HUES48 (cell line): ENCODE measurements at regions not wholly inside any gene's neighbourhood (a gene's known extent, or its start where the extent isn't known, plus 50 kb on each side); places are given as distances from the start of the nearest gene placed in this dataset.

ENCODE experiments used
- H3K27ac ChIP-seq: one replicate; pipeline ENCODE4 v1.7.0; 2013; ENCODE audit warnings: low read depth, low read length, inconsistent platforms
- H3K27me3 ChIP-seq: 2 replicates; pipeline ENCODE4 v1.6.1; 2013; ENCODE audit warnings: mild to moderate bottlenecking, low read length; ENCODE audit not compliant: control insufficient read depth, insufficient read depth
- H3K36me3 ChIP-seq: 2 replicates; pipeline ENCODE4 v1.6.1; 2013; ENCODE audit warnings: low read length; ENCODE audit not compliant: control insufficient read depth, insufficient read depth
- H3K4me1 ChIP-seq: 2 replicates; pipeline ENCODE4 v1.6.1; 2013; ENCODE audit warnings: mild to moderate bottlenecking, low read length; ENCODE audit not compliant: control insufficient read depth, insufficient read depth
- H3K4me3 ChIP-seq: 2 replicates; pipeline ENCODE4 v1.5.1; 2013; ENCODE audit warnings: mild to moderate bottlenecking, low read depth, low read length
- H3K9ac ChIP-seq: 2 replicates; pipeline ENCODE4 v1.6.1; 2013; ENCODE audit warnings: mild to moderate bottlenecking, low read depth, low read length, moderate library complexity
- H3K9me3 ChIP-seq: 2 replicates; pipeline ENCODE4 v1.6.1; 2013; ENCODE audit warnings: low read length; ENCODE audit not compliant: control insufficient read depth, insufficient read depth

DNA sequence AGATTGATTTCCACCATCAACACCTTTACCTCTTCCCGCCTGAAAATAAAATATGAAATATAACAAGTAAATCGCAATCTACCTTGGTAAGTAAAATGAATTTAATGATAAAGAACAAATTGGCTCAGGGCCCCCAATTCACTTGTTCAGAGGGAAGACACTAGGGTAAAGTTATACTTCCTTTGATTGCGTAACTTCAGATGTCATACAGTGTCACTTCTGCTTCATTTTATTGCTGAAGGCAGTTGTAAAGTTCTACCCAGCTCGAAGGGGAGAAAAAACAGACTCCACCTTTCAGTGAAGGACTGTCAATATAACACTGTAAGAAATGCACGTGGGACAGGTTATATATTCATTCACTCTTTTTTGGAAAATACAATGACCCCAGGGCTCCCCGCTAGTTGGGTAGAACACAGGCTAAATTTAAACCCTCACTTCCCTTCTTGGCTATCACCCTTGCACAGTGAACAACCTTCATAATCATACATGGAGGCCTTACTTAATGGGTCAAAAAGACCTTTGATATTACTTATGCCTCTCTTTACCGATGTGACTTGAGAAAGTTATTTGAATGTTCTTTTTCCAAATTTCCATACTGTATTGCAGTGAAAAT lies 848.8 kb downstream of the MAT2B start:
- Histone ChIP-seq H3K27me3 (no peaks in the 10 kb centered on the region), H3K27ac (no peak overlapping the region), H3K4me1 (0 out of 2 replicates have a peak, but pooled peaks cover 5% of the 10 kb centered on the region), H3K36me3 (no peaks in the 10 kb centered on the region), H3K9ac (no peak overlapping the region), H3K4me3 (no peak overlapping the region), H3K9me3 (no peaks in the 10 kb centered on the region)

DNA sequence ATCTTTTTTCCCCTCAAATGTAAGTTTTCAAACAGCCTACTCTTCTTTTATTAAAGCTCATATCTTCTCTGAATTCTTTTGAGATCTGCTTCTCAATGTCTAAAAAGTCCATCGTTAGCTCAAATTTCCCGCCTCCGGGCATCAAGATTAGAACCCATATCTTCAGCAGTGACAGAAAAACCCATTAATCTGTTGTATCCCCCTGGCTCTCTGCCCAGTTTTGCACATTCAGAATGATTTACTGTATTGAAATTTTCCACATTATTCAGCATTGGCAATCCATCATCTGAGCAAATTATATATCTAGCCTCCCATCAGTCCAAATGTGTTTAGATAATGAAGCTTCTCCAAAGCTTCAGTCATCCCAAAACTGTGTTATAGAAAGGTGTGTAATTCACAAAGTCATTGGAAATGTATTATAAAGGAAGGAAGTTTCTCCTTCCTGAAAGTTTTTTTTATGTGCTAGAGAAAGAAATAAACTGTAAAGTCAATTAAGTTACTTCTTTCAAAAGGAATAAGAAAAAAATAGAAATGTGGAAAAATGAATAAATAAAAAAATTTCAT lies 849.9 kb downstream of the MAT2B start:
- Histone ChIP-seq H3K36me3 (no peaks in the 10 kb centered on the region), H3K9me3 (no peaks in the 10 kb centered on the region), H3K27me3 (no peaks in the 10 kb centered on the region), H3K4me1 (0 out of 2 replicates have a peak, but pooled peaks cover 7% of the 10 kb centered on the region), H3K9ac (no peak overlapping the region), H3K27ac (no peak overlapping the region), H3K4me3 (no peak overlapping the region)

DNA sequence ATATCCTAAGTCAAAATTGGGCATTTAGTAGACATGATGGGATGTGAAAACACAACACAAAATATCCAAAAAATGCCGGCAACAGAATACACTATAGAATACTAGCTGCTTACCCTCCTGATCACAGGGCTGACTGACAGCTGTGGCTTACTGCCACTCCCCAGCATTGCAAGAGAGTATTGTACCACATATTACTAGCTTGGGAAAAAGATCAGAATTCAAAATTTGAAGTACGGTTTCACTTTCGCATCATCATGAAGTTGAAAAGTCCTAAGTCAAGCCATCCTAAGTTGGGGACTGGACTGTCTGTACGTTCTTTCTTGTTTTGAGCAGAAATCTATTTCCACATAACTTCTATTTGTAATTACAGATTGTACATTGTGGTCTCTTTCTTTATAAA lies 851.4 kb downstream of the MAT2B start:
- Histone ChIP-seq H3K36me3 (no peaks in the 10 kb centered on the region), H3K9me3 (no peaks in the 10 kb centered on the region), H3K27ac (no peak overlapping the region), H3K4me1 (0 out of 2 replicates have a peak, but pooled peaks cover 12% of the 10 kb centered on the region), H3K9ac (no peak overlapping the region), H3K4me3 (no peak overlapping the region), H3K27me3 (no peaks in the 10 kb centered on the region)

DNA sequence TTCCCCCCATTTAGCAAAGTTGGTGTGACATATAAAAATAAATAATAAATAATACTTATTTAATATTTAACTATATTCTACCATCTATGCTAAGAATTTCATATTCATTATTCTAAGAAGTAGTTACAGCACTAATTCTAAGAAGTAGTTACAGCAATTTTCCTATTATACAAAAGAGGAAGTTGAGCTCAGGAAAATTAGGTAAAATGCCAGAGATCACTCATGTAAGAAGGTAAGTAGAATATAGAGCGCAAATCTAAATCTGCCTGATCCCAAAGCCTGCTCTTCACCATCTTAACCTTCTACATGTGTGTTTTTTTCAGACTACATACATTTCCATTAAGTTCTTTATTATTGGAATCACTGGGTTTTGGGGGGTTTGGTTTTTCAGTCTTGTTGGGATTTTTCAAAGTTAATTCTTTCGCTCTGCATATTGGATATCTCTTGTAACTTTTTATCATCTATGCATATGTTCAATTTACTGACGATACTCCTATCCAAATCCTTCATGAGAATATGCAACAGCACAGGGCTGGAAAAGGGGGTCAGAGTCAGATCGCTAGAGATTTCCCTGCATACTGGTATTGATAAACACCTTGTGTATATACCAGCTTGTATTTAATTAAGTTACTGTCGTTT lies 852.1 kb downstream of the MAT2B start:
- no peaks in the 10 kb centered on the region for H3K9me3 ChIP-seq
- H3K27ac ChIP-seq, result no peak overlapping the region
- no peak overlapping the region for H3K9ac ChIP-seq
- no peaks in the 10 kb centered on the region for H3K27me3 ChIP-seq
- H3K4me3 ChIP-seq, result no peak overlapping the region
- H3K4me1 ChIP-seq, result 0 out of 2 replicates have a peak, but pooled peaks cover 12% of the 10 kb centered on the region
- H3K36me3 ChIP-seq, result no peaks in the 10 kb centered on the region

DNA sequence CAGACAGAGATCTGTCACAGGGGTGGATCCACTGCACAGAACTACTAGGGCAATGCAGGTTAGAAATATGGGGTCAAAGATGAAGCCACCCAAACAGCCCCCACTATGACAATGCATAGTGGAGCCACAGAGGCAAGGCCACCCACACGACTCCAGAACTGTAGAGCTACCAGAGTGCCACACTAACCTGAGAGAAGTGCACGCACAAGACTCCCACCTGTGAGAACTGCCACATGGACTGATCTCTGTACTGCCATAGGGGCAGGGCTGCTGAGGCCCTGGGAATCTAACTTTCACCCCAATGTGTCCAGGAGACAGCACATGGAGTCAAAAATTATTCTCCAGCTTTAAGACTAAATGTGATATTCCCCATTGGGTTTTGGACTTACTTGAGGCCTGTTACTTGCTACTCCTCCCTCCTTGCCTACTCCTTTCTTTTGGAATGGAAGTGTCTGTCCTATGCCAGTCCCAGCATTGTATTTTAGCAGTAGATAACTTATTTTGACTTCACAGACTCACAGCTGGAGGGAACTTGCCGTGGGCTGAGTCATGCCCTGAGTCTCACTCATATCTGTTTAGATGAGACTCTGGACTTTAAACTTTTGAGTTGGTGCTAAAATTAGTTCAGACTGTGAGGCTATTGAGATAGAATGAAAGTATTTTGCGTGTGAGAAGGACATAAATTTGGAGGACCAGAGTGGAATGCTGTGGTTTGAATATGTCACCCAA lies 853.3 kb downstream of the MAT2B start:
- Histone ChIP-seq H3K27me3 (no peaks in the 10 kb centered on the region), H3K9me3 (no peaks in the 10 kb centered on the region), H3K27ac (no peak overlapping the region), H3K4me3 (no peak overlapping the region), H3K9ac (no peak overlapping the region), H3K4me1 (0 out of 2 replicates have a peak, but pooled peaks cover 7% of the 10 kb centered on the region), H3K36me3 (no peaks in the 10 kb centered on the region)

DNA sequence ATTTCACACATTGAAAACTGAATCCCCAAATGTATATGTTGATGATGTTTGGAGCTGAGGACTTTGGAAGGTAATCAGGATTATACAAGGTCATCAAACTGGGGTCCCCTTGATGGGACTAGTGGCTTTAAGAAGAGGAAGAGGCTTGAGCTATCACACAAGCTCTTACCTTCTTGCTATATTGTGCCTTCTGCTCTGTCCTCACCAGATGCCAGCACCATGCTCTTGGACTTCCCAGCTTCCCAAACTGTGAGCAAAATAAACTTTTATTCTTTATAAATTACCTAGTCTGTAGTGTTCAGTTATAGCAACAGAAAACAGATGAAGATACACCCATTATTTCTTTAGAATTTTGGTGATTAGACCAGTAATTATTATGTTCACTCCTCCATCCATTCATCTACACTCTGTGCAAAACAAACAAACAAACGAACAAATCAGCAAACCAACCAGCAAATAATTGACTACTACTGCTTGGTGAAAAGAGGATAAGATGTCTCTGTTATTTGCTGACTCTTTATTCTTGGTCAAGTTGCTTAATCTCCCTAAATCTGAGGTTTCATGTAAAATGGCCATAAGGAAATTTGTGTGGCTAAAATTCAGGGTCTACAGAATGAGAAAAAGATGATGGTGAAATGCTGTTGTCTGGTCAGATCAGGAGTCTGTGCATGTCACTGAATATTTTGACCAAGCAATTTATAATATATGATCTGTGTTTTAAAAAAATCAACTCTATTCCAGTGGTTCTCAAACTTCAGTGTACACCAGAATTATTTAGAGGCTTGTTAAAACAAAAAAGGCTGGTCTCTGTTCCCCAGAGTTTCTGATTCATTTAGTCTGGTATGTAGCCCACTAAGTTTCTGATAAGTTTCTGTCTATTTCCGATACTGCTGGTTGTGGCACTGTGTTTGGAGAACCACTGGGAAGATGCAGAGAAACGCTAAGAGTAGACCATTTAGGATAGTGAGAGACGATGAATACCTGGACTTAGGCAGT lies 854.1 kb downstream of the MAT2B start:
- Histone ChIP-seq H3K36me3 (no peaks in the 10 kb centered on the region), H3K27ac (no peak overlapping the region), H3K27me3 (no peaks in the 10 kb centered on the region)

DNA sequence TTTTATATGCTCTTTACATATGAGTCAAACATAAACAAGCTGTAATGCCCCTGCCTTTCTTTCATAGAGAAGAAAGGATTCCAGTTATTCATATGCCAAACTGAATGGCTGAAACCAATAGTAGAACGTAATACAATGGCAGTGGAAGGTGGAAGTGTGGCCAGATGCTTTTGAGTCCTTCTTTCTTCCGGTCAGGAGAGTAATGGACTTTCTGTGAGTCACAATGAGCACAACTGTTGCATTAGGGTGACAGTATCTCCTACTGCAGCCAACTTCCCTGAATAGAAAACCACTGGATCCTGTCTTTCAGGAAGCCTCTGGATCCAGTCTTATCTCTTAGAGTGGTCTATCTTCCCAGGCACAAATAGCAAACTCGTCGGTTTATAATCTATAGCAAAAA lies 855.2 kb downstream of the MAT2B start:
- no peak overlapping the region for H3K9ac ChIP-seq
- no peaks in the 10 kb centered on the region for H3K36me3 ChIP-seq

More for the DNA sequence above, 854.1 kb downstream of the MAT2B start:
- H3K9ac ChIP-seq, result no peak overlapping the region
- H3K9me3 ChIP-seq, result no peaks in the 10 kb centered on the region
- H3K4me3 ChIP-seq, result no peak overlapping the region
- 0 out of 2 replicates have a peak, but pooled peaks cover 7% of the 10 kb centered on the region for H3K4me1 ChIP-seq

DNA sequence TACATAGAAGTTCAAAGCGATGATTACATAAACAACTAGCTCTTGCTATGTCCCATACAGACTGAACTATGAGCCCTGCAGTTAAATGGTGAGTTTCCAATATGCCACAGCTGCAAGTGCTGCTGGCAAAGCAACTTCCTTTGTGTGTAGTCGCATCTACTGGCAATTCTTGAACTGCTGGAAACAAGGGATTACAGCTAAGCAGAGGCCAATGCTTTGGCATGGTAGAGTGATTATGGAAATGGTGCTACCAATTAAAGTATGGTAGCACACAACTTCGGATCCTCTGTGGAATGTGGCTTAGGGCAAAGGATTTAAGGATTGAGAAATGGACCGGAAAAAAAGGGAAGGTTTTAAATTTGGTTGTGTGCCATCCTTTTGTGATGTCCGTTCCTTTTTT lies 856.6 kb downstream of the MAT2B start:
- H3K27me3 ChIP-seq, result no peaks in the 10 kb centered on the region

More for the DNA sequence above, 855.2 kb downstream of the MAT2B start:
- Histone ChIP-seq H3K27me3 (no peaks in the 10 kb centered on the region), H3K27ac (no peak overlapping the region), H3K9me3 (no peaks in the 10 kb centered on the region), H3K4me1 (0 out of 2 replicates have a peak, but pooled peaks cover 7% of the 10 kb centered on the region), H3K4me3 (no peak overlapping the region)

DNA sequence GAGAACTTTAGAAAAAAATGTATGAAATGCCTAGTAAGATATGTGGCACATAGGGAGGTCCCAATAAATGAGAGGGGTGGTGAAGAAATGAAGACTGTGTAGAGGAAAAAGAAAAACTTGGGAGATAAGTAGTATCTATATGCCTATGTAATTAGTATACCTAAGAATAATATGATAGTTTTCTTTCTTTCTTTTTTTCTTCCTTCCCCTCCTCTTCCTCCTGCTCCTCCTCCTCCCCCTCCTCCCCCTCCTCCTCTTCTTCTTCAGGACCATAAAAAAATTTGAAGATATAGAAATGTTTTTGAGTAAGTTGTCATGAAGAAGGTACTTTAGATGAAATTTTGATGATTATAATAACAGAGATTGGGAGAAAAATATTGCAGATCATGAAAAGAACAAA lies 857.4 kb downstream of the MAT2B start:
- Histone ChIP-seq H3K27me3 (no peaks in the 10 kb centered on the region), H3K36me3 (no peaks in the 10 kb centered on the region), H3K27ac (no peak overlapping the region), H3K4me3 (no peak overlapping the region), H3K9me3 (no peaks in the 10 kb centered on the region), H3K4me1 (0 out of 2 replicates have a peak, but pooled peaks cover 7% of the 10 kb centered on the region), H3K9ac (no peak overlapping the region)

More for the DNA sequence above, 856.6 kb downstream of the MAT2B start:
- Histone ChIP-seq H3K9ac (no peak overlapping the region), H3K27ac (no peak overlapping the region), H3K9me3 (no peaks in the 10 kb centered on the region), H3K4me1 (0 out of 2 replicates have a peak, but pooled peaks cover 7% of the 10 kb centered on the region), H3K4me3 (no peak overlapping the region), H3K36me3 (no peaks in the 10 kb centered on the region)
